ENCODE measurements at regions not wholly inside any gene's neighbourhood (a gene's known extent, or its start where the extent isn't known, plus 50 kb on each side); places are given as distances from the start of the nearest gene placed in this dataset.
"Not testable (repeated sequence)": the region's sequence is repeated elsewhere in the genome, so short reads cannot be mapped to it uniquely, and the experiment has no call there.

GRCh38 chr13:21905486-21905885, 234.6 kb downstream of the FGF9 start:
- no peak for DNase-seq
- intact Hi-C loops (cut with DNase I): no loop called here

DNA sequence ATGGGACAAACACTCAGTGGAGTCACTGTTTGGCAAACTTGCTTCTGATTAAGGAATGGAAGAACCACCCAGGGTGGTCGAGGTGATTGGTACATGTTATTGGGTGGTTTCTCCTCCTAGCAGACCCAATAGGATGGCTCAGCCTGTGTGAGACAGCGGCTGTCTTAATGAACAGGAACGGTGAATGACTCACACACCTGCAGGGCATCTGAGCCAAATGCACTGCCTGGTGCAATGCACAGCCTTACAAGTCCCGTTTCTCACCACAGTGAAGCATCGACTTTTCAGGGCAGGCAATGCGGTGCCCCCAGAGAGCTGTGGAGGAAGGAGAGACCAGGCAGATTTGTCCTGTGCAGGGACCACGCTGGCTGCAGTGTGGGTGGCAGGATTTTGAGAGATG, 238.5 kb downstream of the FGF9 start:
- DNase-seq: no peak
- intact Hi-C loops (cut with DNase I): no loop called here

DNA sequence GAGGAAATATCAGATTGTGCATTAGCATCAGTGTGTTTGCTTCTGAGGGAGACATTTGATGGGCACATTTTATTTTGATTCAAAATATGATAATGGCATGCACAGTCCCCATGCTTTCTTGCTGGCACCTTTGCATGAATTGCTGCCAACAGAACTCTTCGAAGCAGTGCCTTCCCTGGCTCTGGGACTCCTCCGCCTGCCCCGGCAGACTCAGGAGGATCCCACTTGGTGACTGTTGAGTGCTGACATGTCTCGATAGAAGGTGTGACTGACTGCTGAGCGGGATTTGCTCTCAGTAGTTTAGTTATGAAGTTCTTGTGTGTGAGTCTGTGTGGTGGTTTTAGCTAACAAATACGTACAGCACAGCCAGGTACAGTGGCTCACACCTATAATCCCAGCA, 239.7 kb downstream of the FGF9 start:
- intact Hi-C loops (cut with DNase I): no loop called here
- no peak for DNase-seq

DNA sequence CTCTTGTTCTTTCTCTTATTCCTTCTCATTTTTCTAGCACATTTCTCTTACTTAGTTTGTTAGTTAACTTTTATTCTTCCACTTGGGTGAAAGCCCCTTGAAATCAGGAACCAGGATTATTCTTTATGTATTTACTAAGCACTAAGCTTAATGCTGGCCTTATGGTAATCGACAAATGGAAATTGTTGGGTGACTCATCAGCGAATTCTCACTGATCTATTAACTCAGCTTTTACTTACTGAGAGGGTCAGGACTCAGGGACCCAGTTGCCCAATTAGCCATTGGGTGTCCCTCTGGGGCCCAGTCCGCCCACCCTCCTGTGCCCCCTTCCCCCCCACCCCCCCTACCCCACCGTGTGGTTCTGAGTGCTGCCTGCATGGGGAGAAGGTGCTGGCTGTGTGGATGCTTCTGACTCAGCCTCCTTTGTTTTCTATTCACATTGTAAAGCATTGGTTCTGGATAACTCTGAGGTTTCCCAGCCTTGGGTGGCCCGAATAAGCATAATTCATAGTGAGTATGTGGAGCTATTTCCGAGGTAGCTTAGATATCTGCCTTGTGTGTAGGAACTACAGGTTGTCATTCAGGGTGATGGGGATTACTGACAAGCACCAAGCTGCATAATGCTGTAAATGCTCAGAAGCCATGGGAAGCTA, 240.9 kb downstream of the FGF9 start:
- intact Hi-C loops (cut with DNase I): no loop called here
- no peak for DNase-seq

DNA sequence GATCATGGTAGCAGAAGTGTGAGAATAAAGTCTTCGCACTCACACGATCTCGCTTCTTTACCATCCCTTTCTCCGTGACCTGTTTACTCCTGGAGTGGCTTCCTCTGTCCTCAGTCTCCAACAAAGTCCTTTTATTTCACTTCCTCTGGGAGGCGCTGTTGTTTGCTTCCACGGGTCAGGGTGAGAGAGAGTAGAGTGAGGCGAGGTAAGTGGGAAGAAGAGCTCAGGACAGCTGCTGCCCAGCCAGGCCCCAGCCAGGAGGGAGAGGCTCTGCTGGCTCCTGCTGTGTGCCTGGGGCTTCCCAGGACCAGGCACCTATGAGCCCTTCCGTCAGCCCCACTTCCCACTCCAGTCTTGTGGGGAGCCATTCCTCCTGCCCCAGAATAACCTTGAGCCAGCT, 242.1 kb downstream of the FGF9 start:
- DNase-seq: no peak
- intact Hi-C loops (cut with DNase I): no loop called here

DNA sequence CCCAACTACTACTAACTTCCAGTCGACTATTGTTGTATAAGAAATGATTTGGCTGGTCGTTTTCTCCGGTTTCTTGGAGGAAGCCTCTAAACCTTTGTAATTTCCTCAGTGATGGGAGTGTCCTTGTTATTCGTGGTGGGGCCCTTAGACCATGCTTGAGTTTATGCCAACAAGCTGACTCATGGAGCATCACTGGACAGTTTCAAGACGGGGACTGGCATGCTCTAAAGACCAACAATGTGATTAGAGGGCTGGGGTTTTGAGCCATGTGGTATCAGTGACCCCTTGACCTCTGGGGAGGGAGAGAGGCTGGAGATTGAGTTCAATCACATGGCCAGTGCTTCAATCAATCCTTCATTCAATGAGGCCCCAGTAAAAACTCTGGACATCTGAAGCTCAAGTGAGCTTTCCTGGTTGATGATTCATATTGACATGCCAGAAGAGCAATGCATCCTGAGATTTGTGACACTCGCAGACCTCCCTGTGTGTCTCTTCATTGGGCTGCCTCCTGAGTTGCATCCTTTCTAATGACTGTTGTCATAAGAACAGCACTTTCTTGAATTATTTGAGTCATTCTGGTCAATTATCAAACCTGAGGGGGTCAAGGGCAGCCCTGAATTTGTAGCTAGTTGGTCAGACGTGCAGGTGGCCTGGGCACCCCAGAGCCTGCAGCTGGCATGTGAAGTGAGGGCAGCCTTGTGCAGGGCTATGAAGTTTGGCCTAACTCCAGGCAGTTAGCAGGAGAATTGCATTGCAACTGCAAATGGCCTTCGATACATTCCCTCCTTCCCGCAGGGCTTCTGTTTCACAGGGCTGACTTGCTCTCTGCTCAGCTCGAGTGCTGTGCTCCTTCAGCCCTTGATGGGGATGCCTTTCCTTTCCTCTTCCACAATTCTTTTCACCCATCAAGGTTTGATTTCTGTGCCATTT, 246.5 kb downstream of the FGF9 start:
- DNase-seq: no peak
- intact Hi-C loops (cut with DNase I): no loop called here

DNA sequence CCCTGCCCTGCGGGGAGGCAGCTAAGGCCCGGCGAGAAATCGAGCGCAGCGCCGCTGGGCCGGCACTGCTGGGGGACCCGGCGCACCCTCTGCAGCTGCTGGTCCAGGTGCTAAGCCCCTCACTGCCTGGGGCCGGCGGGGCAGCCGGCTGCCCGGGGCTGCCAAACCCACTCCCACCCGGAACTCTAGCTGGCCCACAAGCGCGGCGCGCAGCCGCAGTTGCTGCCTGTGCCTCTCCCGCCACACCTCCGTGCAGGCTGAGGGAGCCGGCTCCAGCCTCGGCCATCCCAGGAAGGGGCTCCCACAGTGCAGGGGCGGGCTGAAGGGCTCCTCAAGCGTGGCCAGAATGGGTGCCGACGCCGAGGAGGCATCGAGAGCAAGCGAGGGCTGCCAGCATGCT, 249.9 kb downstream of the FGF9 start:
- intact Hi-C loops (cut with DNase I); DNase-seq: not testable (repeated sequence)

DNA sequence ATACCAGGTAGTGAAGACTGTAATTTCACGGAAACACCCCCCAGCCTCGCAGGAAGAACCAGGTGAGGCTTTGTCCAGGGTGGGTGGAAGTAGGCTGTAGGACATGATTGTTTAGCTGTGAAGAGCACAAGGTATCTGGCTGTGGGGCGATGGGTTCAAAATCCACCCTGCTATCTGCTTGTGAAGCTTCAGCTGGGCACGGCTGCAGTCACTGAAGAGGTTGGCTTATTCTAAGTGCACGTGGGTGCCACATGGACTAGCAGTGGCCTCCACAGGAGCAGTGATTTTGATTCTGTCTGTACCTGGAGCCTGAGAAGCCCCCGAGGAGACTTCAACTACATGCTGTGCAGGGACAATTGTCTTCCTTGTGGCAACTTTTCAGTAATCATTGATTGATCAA, 254.1 kb downstream of the FGF9 start:
- intact Hi-C loops (cut with DNase I): no loop called here
- no peak for DNase-seq

- no peak for DNase-seq
- intact Hi-C loops (cut with DNase I): no loop called here
Measured at GRCh38 chr13:21925720-21926119, 254.8 kb downstream of the FGF9 start.

DNA sequence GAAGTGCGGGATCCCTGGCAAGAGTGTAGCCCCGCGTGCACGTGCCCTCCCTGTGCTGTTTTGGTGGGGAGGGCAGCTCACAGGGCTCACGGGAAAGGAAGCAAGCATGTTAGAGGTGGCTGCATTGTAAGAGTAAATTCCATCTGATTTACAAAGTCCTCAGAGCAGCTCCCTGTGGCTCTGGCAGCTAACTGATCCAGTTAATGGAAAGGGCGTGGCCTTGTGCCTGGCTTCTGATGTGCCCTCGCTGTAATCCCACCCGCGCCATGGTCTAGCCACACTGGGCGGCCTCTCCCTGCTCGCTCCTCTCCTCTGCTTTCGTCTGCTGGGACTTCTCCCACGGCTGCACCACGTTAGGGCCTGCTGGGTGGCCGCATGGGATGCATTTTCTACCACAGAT, 258.5 kb downstream of the FGF9 start:
- intact Hi-C loops (cut with DNase I): no loop called here
- no peak for DNase-seq

- intact Hi-C loops (cut with DNase I): no loop called here
Measured at GRCh38 chr13:21930536-21930935, 259.7 kb downstream of the FGF9 start.

GRCh38 chr13:21932578-21932977, 261.7 kb downstream of the FGF9 start:
- intact Hi-C loops (cut with DNase I): no loop called here
- DNase-seq: no peak

More at GRCh38 chr13:21930536-21930935, 259.7 kb downstream of the FGF9 start:
- DNase-seq: no peak

GRCh38 chr13:21932996-21933395, 262.1 kb downstream of the FGF9 start:
- intact Hi-C loops (cut with DNase I): no loop called here
- no peak for DNase-seq

- intact Hi-C loops (cut with DNase I): no loop called here
Measured at GRCh38 chr13:21934284-21934683, 263.4 kb downstream of the FGF9 start.

DNA sequence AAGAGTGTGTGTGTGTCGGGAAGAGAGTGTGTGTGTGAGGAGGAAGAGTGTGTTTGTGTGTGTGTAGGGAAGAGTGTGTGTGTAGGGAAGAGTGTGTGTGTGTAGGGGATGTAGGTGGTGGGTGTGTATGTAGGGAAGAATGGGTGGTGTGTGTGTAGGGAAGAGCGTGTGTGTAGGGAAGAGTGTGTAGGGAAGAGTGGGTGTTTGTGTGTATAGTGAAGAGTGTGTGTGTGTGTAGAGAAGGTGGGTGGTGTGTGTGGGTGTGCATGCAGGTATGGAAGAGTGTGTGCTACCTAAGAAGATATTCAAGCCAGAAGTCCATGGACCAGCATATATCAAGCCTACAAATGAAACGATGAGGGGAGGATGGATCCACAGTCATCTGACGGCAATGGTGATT, 265.8 kb downstream of the FGF9 start:
- intact Hi-C loops (cut with DNase I): no loop called here
- no peak for DNase-seq

More at GRCh38 chr13:21934284-21934683, 263.4 kb downstream of the FGF9 start:
- no peak for DNase-seq

GRCh38 chr13:21938168-21938567, 267.3 kb downstream of the FGF9 start:
- intact Hi-C loops (cut with DNase I): no loop called here
- DNase-seq: no peak

- DNase-seq: no peak
- intact Hi-C loops (cut with DNase I): no loop called here
Measured at GRCh38 chr13:21938636-21939035, 267.8 kb downstream of the FGF9 start.

- DNase-seq: no peak
- intact Hi-C loops (cut with DNase I): no loop called here
Measured at GRCh38 chr13:21942061-21942460, 271.2 kb downstream of the FGF9 start.

DNA sequence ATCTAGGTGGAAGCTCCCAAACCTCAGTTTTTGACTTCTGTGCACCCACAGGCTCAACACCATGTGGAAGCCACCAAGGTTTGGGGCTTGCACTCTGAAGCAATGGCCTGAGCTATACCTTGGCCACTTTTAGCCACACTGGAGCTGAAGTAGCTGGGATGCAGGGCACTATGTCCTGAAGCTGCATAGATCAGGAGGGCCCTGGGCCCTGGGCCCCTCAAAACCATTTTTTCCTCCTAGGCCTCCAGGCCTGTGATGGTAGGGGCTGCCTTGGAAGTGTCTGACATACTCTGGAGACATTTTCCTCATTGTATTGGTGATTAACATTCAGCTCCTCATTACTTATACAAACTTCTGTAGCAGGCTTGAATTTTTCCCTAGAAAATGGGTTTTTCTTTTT, 273.7 kb downstream of the FGF9 start:
- no peak for DNase-seq
- intact Hi-C loops (cut with DNase I): no loop called here

GRCh38 chr13:21945195-21945594, 274.3 kb downstream of the FGF9 start:
- intact Hi-C loops (cut with DNase I): no loop called here
- no peak for DNase-seq

- DNase-seq: no peak
- intact Hi-C loops (cut with DNase I): no loop called here
Measured at GRCh38 chr13:21946964-21947363, 276.1 kb downstream of the FGF9 start.

Measured in posterior cingulate gyrus (tissue), 11 donors.